Liver (tissue), 3 donors: ENCODE measurements at regions not wholly inside any gene's neighbourhood (a gene's known extent, or its start where the extent isn't known, plus 50 kb on each side); places are given as distances from the start of the nearest gene placed in this dataset.
"Not testable (repeated sequence)": the region's sequence is repeated elsewhere in the genome, so short reads cannot be mapped to it uniquely, and the experiment has no call there.

Source experiments
- EGR1 ChIP-seq, 2 donors: IDR thresholded peaks; 2 replicates each; pipeline ENCODE4 v1.6.1; 2016 to 2018; ENCODE audit warnings: antibody characterized with exemption in 2 of 2, low read depth in 2 of 2
- FOXA2 ChIP-seq: IDR thresholded peaks from 2 replicates; pipeline ENCODE4 v1.6.1; 2016; ENCODE audit warnings: antibody characterized with exemption
- HNF4G ChIP-seq: IDR thresholded peaks from 2 replicates; pipeline ENCODE4 v1.6.1; 2016; ENCODE audit warnings: antibody characterized with exemption
- RAD21 ChIP-seq, 2 donors: IDR thresholded peaks; 2 replicates each; pipeline ENCODE4 v1.6.1; 2016; ENCODE audit warnings: antibody characterized with exemption in 2 of 2, mild to moderate bottlenecking in 2 of 2
- RXRA ChIP-seq, 2 donors: IDR thresholded peaks; 2 replicates each; pipeline ENCODE4 v1.6.1; 2017 to 2018; ENCODE audit warnings: antibody characterized with exemption in 2 of 2, mild to moderate bottlenecking in 1 of 2
- SP1 ChIP-seq: IDR thresholded peaks from 2 replicates; pipeline ENCODE4 v1.6.1; 2018; ENCODE audit warnings: antibody characterized with exemption, mild to moderate bottlenecking
- YY1 ChIP-seq: IDR thresholded peaks from 2 replicates; pipeline ENCODE4 v1.6.1; 2016; ENCODE audit warnings: antibody characterized with exemption, mild to moderate bottlenecking
- TF ChIP-seq, protein P1 (sequence below): fragments of 150-350 bp; IDR thresholded peaks from 2 replicates; pipeline ENCODE4 v1.5.1; 2017; ENCODE audit warnings: improper control_type of control experiment, low read depth, low read length; ENCODE audit not compliant: missing input control
- donor health status: healthy.
- donor health status: healthy.

- TF ChIP-seq, protein P1, sequence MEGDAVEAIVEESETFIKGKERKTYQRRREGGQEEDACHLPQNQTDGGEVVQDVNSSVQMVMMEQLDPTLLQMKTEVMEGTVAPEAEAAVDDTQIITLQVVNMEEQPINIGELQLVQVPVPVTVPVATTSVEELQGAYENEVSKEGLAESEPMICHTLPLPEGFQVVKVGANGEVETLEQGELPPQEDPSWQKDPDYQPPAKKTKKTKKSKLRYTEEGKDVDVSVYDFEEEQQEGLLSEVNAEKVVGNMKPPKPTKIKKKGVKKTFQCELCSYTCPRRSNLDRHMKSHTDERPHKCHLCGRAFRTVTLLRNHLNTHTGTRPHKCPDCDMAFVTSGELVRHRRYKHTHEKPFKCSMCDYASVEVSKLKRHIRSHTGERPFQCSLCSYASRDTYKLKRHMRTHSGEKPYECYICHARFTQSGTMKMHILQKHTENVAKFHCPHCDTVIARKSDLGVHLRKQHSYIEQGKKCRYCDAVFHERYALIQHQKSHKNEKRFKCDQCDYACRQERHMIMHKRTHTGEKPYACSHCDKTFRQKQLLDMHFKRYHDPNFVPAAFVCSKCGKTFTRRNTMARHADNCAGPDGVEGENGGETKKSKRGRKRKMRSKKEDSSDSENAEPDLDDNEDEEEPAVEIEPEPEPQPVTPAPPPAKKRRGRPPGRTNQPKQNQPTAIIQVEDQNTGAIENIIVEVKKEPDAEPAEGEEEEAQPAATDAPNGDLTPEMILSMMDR, result not testable (repeated sequence)
- TF ChIP-seq FOXA2; SP1; RXRA (IDR thresholded peaks at IDR 0.05); EGR1 (IDR thresholded peaks at IDR 0.05; ENCODE audit: low read depth in 2 of 2); YY1; HNF4G; RAD21 (IDR thresholded peaks at IDR 0.05): not testable (repeated sequence)
Observed at GRCh38 chrY:9771086-9771485, 243.4 kb downstream of the TSPY10 start.
